LNCAP (cell line): ENCODE measurements at regions not wholly inside any gene's neighbourhood (a gene's known extent, or its start where the extent isn't known, plus 50 kb on each side); places are given as distances from the start of the nearest gene placed in this dataset.

Experiments
- TF ChIP-seq, protein P1 (sequence below): fragments of 450-650 bp; IDR thresholded peaks from 2 replicates; pipeline ENCODE4 v1.5.1; 2017; ENCODE audit warnings: mild to moderate bottlenecking

DNA sequence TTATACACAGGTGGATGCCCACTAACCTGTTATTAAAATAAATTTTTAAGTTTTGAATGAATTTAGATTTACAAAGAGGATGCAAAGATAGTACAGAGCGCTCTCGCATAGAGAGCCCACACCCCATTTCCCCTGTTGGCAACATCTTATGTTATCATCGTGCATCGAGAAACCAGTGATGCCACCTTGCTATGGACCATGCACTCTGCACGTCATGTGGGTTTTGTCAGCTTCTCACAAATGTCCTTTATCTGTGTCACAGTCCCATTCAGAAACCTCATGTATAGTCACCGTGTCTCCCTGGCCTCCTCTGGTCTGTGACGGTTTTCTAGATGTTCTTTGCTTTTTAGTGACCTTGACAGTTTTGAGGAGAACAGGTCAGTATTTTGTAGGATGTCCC lies 60.0 kb downstream of the ING1 start:
- TF ChIP-seq, protein P1, sequence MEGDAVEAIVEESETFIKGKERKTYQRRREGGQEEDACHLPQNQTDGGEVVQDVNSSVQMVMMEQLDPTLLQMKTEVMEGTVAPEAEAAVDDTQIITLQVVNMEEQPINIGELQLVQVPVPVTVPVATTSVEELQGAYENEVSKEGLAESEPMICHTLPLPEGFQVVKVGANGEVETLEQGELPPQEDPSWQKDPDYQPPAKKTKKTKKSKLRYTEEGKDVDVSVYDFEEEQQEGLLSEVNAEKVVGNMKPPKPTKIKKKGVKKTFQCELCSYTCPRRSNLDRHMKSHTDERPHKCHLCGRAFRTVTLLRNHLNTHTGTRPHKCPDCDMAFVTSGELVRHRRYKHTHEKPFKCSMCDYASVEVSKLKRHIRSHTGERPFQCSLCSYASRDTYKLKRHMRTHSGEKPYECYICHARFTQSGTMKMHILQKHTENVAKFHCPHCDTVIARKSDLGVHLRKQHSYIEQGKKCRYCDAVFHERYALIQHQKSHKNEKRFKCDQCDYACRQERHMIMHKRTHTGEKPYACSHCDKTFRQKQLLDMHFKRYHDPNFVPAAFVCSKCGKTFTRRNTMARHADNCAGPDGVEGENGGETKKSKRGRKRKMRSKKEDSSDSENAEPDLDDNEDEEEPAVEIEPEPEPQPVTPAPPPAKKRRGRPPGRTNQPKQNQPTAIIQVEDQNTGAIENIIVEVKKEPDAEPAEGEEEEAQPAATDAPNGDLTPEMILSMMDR, result no peak

DNA sequence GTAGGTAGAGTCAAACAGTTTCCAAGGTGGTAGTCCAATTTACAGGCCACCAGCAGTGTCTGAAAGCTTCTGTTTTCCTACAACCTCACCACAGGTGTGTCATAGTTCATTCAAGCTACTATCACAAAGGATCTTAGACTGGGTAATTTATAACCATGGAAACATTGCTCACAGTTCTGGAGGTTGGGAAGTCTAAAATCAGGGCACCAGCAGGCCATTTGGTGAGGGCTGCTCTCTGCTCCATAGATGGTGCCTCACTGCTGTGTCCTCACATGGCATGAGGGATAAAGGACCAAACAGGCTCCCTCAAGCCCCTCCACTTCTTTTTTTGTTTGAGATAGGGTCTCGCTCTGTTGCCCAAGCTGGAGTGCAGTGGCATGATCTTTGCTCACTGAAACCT lies 60.6 kb downstream of the ING1 start:
- TF ChIP-seq, protein P1, result no peak

DNA sequence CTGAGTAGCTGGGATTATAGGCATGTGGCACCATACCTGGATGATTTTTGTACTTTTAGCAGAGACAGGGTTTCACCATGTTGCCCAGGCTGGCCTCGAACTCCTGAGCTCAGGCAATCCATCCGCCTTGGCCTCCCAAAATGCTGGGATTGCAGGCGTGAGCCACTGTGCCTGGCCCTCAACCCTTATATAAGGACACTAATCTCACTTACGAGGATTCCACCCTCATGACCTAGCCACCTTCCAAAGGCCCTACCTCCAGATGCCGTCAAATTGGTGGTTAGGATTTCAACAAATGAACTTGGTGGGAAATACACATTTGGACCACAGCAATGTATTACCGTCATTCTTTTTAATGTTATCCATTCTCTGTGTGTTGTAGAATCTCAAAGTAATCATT lies 61.0 kb downstream of the ING1 start:
- TF ChIP-seq, protein P1, result no peak

DNA sequence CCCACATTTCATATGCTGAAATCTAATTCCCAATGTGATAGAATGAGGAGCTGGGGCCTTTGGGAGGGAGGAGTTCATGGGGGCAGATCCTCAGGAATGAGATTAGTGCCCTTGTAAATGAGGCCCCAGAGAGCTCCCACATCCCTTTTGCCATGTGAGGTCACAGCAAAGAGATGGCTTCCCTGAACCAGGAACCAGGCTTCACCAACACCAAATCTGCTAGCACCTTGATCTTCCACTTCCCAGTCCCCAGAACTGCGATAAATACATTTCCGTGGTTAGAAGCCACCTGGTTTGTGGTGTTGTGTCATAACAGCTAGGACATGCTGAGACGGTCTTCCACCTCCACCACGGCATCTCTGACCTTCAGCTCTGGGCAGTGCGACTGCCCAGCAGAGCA lies 62.1 kb downstream of the ING1 start:
- TF ChIP-seq, protein P1, result no peak

DNA sequence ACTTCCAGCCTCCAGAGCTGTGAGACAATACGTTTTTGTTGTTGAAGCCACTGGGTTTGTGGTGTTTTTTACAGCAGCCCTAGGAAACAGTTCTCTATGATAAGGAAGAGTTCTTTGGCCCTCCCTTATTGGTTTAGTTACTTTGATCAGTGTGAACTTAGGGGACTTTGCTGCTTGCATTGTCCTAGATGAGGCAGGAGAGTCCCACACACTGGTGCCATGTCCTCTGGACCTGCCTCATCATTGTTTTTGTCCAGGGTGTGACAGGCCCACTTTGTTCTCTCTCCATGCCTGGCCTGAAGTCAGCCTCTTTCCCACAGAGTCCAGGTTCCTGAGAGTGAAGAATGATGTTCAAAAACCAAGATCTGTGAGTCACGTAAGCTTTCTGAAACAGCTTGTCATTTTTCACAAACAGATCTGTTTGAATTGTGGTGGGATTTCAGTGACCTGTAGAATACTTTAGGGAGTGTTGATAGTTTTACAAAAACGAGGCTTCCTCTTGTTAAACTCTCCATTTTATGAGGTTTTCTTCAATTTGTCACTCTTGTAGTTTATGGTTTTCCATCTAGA lies 63.8 kb downstream of the ING1 start:
- TF ChIP-seq, protein P1, result no peak

DNA sequence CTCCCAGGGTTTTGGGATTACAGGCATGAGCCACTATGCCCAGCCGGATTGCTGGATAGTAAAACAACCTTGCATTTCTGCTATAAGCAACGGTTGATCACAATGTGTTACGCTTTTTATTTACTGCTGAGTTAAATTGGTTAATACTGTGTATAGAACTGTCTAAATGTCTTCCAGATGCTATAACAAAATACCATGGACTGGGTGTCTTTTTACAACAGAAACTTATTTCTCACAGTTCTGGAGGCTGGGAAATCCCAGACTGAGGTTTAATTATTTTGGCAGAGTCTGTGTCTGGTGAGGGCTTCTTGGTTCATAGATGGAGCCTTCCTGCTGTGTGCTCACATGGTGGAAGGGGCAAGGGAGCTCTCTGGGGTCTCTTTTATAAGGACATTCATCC lies 65.5 kb downstream of the ING1 start:
- TF ChIP-seq, protein P1, result no peak

DNA sequence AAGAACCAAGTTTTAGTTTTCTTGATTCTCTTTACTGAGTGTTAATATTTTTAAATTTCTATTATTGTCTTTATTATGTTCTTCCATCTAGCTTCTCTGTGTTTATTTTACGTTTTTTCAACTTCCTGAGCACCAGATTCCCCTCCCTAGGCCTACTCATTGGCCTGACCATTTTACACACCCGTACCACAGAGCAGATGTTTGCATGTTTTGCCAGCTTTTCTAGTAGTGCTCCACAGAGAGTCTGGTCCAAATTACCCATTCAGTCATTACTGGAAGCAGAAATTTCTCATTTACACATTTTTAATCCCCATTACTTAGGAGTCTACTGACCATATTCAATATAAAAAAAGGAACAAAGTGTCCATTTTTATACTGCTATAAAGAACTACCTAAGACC lies 66.9 kb downstream of the ING1 start:
- TF ChIP-seq, protein P1, result no peak

DNA sequence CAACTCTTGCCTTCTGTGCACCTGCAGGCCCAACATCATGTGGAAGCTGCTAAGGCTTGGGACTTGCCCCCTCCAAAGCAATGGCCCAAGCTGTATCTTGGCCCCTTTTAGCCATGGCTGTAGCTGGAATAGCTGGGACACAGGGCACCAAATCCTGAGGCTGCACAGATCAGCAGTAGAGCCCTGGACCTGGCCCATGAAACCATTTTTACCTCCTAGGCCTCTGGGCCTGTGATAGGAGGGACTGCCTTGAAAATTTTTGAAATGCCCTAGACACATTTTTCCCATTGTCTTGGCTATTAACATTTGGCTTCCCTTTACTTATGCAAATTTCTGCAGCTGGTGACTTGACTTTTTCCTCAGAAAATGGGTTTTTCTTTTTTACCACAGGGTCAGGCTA lies 68.7 kb downstream of the ING1 start:
- TF ChIP-seq, protein P1, result no peak
